Fibroblast of mammary gland (primary cell): ENCODE measurements at regions not wholly inside any gene's neighbourhood (a gene's known extent, or its start where the extent isn't known, plus 50 kb on each side); places are given as distances from the start of the nearest gene placed in this dataset.

Experiments
- DNase-seq: peaks from one replicate; pipeline ENCODE4 v3.0.0-alpha.2; 2010; ENCODE audit warnings: low read depth
- H3K4me3 ChIP-seq: 2 replicates; pipeline ENCODE4 v1.5.1; 2011; ENCODE audit warnings: low read depth, mild to moderate bottlenecking, low read length, moderate library complexity; ENCODE audit not compliant: control insufficient read depth
- TF ChIP-seq, protein P1 (sequence below): conservative IDR thresholded peaks from 2 replicates; pipeline ENCODE4 v1.5.1; 2011; ENCODE audit warnings: low read depth, low read length, inconsistent platforms; ENCODE audit not compliant: control insufficient read depth, insufficient read depth

DNA sequence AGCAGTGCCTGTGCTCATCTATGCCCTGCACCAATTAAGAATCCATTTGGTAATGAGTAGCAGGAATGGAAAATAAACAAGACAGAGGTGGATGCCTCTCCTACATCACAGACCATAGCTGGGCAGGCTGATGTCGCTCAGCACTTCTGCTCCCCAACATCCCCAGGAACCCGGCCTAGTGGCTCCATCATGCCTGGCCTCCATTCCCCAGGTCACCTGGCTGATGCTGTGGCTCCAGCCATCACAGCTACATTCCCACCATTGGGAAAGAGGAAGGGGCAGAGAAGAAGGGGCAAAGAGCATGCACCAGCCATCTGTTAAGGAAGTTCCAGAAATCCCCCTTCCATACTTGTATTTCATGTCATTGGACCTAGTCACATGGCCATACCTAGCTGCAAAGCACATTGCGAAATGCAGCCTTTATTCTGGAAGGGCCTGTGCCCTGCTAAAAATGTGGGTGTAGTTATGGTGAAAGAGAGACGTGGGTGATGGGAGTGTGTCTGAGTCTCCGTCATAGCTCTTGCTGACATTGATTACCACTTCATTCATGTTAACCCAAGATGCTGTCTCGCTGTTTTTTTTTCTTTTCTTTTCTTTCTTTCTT lies 86.1 kb upstream of the ADAMTS2 start:
- TF ChIP-seq, protein P1, sequence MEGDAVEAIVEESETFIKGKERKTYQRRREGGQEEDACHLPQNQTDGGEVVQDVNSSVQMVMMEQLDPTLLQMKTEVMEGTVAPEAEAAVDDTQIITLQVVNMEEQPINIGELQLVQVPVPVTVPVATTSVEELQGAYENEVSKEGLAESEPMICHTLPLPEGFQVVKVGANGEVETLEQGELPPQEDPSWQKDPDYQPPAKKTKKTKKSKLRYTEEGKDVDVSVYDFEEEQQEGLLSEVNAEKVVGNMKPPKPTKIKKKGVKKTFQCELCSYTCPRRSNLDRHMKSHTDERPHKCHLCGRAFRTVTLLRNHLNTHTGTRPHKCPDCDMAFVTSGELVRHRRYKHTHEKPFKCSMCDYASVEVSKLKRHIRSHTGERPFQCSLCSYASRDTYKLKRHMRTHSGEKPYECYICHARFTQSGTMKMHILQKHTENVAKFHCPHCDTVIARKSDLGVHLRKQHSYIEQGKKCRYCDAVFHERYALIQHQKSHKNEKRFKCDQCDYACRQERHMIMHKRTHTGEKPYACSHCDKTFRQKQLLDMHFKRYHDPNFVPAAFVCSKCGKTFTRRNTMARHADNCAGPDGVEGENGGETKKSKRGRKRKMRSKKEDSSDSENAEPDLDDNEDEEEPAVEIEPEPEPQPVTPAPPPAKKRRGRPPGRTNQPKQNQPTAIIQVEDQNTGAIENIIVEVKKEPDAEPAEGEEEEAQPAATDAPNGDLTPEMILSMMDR: no peak
- H3K4me3 ChIP-seq: no peak overlapping the region
- peak; percentile 15 for DNase-seq

DNA sequence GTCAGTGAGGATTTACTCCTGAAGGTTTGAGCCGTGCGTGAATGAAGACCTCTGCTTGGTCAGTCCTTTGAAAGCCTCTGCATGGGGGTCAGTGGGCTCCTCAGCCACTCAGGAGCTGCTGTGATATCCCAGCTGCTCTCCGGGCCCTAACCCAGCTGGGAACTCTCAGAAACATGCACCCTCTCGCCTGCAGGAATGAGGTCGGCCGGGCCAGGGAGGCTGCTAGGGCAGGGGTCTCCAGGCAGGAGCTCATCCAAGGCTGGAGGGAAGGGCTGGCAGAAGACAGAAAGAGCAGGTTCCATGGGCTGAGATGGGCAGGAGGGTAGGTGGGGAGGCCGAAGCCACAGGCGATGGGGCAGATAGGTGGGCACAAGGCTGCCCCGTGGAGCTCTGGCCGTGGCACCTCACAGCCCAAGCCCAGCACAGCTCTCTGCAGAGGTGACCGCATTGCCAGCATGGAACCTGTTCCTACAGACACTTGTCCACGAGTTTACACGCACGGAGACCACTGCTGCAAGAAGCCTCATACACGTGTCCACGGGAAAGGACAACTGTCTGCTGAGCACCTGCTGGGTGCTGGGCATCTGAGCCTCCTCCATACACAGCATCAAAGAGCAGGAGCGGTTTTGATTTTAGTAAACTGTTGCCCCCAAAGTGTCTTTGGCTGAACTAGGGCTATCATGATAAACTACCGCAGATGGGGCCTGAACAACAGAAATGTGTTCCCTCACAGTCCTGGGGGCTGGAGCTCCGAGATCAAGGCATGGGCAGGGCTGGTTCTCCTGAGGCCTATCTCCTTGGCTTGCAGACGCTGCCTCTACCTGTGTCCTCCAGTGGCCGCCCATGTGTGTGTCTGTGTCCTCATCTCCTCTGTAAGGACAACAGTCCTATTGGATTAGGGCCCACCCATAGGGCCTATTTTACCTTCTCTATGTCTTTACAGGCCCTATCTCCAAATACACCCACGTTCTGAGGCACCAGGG lies 85.2 kb upstream of the ADAMTS2 start:
- no peak overlapping the region for H3K4me3 ChIP-seq
- TF ChIP-seq, protein P1: no peak
- DNase-seq: no peak

DNA sequence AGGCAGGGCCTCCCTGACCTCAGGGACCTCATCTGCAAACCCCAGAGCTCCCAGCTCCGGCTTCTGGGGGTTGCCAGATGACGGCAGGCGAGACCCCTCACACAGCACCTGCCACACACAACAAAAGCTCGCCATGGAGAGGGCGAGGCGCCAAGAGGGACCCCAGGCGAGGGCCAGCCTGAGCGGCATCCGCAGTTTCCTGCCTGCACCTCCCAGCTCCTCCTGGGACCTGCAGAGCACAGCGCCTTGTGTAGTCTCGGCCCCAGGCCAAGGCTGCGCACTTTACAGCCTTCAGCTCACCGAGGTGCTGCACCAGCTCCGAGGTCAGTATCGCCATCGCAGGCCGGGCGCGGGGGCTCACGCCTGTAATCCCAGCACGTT lies 82.4 kb upstream of the ADAMTS2 start:
- TF ChIP-seq, protein P1: no peak
- DNase-seq: no peak
- H3K4me3 ChIP-seq: no peak overlapping the region

DNA sequence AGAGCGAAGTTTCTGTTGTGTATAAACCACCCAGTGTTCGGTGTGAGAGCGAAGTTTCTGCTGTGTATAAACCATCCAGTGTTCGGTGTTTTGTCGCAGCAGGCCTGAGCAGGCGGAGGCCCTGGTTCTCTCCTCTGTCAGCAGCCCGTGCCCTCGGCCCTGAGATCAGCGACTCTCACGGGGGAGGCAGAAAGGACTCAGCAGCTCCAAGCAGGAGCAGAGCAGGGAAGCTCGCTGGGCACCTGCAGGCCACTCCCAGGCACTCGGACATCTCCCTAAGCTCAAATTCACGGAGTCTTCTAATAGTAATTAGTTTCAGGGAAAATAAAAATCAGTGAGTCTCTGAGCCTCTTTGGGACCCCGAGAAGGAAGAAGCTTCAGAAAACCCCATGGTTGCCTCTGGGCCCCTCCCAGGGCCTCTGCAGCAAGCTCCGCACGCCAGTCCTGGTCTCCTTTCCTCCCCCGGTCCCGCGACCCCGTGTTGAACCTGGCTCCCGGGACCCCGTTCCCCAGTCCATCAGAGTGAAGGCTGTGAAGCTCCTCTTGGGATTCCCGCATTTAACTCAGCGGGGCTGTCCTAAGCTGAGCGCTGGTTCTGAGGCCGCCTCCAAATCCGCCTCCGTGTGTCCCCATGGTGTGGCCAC lies 81.9 kb upstream of the ADAMTS2 start:
- DNase-seq: no peak
- TF ChIP-seq, protein P1: no peak
- H3K4me3 ChIP-seq: no peak overlapping the region

DNA sequence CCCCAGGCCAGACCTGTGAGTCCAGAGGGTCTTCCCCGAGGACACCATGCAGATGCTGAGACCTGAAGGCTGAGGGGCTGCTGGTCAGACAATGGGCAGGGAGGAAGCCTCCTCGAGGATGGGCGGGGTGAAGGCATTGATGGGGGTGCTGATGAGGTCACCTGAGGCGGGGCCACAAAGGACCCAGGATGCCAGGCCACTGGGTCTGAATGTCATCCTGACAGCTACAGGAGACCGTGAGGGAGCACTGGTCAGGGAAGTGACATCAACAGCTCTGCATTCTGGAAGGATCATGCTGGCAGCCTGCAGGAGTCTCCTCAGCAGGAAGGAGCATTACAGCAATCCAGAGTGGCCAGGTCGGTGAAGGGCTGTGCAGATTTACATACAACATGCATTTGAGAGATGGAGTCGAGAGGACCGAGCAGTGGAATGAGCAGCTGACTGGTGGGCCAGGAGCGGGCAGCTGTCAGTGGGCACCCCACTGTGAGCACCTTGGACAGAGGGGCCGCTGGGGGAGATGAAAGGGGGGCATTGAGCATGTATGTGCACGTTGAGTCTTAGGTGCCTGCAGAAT lies 77.7 kb upstream of the ADAMTS2 start:
- H3K4me3 ChIP-seq: no peak overlapping the region
- DNase-seq: no peak
- TF ChIP-seq, protein P1: no peak

DNA sequence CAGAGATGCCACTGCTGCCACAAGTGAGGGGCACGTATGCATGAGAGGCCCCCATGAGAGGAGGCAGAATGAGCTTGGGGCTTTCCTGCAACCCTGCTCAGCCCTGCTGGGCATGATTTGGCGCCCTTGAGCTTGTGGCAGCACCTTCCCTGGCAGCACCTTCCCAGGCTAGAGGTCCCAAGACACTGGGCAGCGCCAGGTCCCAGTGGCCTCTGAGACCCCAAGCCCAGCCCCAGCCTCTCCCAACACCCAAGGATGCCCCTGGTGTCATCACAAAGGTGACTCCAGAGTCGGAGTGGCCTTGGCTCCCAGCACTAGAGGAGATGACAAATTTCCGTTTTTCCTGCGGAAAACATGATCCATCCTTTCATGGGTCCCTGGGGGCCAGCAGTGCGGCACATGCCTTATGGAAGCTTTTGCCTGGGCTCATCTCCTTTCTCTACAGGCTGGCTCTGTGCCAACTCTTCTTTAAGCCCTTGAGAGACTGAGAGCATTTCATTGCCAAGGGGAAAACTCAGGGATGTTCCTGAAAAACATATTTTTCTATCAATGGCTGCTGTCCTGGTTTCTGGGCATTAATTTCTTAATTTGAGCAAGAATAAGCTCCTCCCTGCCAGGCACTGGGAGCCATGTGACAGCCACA lies 77.1 kb upstream of the ADAMTS2 start:
- peak; percentile 26 for DNase-seq
- TF ChIP-seq, protein P1: no peak
- no peak overlapping the region for H3K4me3 ChIP-seq
